SK-N-SH (cell line): ENCODE measurements at regions not wholly inside any gene's neighbourhood (a gene's known extent, or its start where the extent isn't known, plus 50 kb on each side); places are given as distances from the start of the nearest gene placed in this dataset.

Experiments used
- CTCF ChIA-PET: fragments of 300-600, 350-600 bp; formaldehyde crosslinking; extraction: SDS; loops from one replicate; lab custom pipeline; 2021; lab: Yijun Ruan, JAX
- POLR2A ChIA-PET: fragments of 350-600 bp; sonication (Branson Sonifier 250); formaldehyde crosslinking; extraction: SDS; loops from one replicate; lab custom pipeline; 2020; ENCODE audit warnings: antibody characterized with exemption, inconsistent platforms; lab: Yijun Ruan, JAX
- DNase-seq: peaks from one replicate; pipeline ENCODE4 v3.0.0; 2012
- H2AFZ ChIP-seq: fragments of 200-600 bp; sonication (generic); 2 replicates; pipeline ENCODE4 v1.8.1; 2016; ENCODE audit warnings: antibody characterized with exemption, mild to moderate bottlenecking, low read depth
- H3F3A ChIP-seq: fragments of 200-600 bp; sonication (generic); replicated peaks from 2 replicates; pipeline ENCODE3; 2016; ENCODE audit warnings: antibody characterized with exemption, mild to moderate bottlenecking; ENCODE audit not compliant: insufficient read depth
- H3K27ac ChIP-seq, 2 experiments: fragments of 200-500 bp in 1 of 2; fragments of 200-600 bp in 1 of 2; sonication (Bioruptor generic) in 1 of 2; sonication (generic), shearing (Covaris generic) in 1 of 2; 2 replicates each; pipeline versions ENCODE4 v1.5.1 to v1.6.1; 2014 to 2016; ENCODE audit warnings: low read depth in 2 of 2, inconsistent platforms in 1 of 2, low read length in 1 of 2, mild to moderate bottlenecking in 1 of 2, mixed read lengths in 1 of 2
- H3K27me3 ChIP-seq: fragments of 200-600 bp; sonication (generic), shearing (Covaris generic); 2 replicates; pipeline ENCODE4 v1.6.1; 2016; ENCODE audit warnings: mixed run types; ENCODE audit not compliant: insufficient read depth
- H3K36me3 ChIP-seq, 2 experiments: fragments of 200-500 bp in 1 of 2; fragments of 200-600 bp in 1 of 2; sonication (Bioruptor generic) in 1 of 2; sonication (generic) in 1 of 2; replicated peaks in 1 of 2; 2 replicates each; pipeline versions ENCODE3 to v1.5.1; 2014 to 2016; ENCODE audit warnings: low read length in 1 of 2, mild to moderate bottlenecking in 1 of 2; ENCODE audit not compliant: insufficient read depth in 2 of 2, control insufficient read depth in 1 of 2
- H3K4me1 ChIP-seq, 2 experiments: fragments of 200-500 bp in 1 of 2; fragments of 200-600 bp in 1 of 2; sonication (Bioruptor generic) in 1 of 2; sonication (generic), shearing (Covaris generic) in 1 of 2; 2 replicates each; pipeline versions ENCODE4 v1.5.1 to v1.6.1; 2014 to 2016; ENCODE audit warnings: low read depth in 1 of 2, low read length in 1 of 2, mixed run types in 1 of 2; ENCODE audit not compliant: insufficient read depth in 2 of 2, control insufficient read depth in 1 of 2
- H3K4me2 ChIP-seq: fragments of 200-600 bp; sonication (generic), shearing (Covaris generic); 2 replicates; pipeline ENCODE4 v1.6.1; 2017; ENCODE audit warnings: mixed run types
- H3K4me3 ChIP-seq, 2 experiments: fragments of 200-500 bp in 1 of 2; fragments of 200-600 bp in 1 of 2; sonication (Bioruptor generic) in 1 of 2; sonication (generic), shearing (Covaris generic) in 1 of 2; 2 replicates each; pipeline versions ENCODE4 v1.5.1 to v1.8.1; 2014 to 2016; ENCODE audit warnings: low read depth in 2 of 2, inconsistent platforms in 1 of 2, low read length in 1 of 2, mild to moderate bottlenecking in 1 of 2, mixed read lengths in 1 of 2, moderate library complexity in 1 of 2
- H3K79me2 ChIP-seq: fragments of 200-600 bp; sonication (generic); 2 replicates; pipeline ENCODE4 v1.8.1; 2017; ENCODE audit warnings: mild to moderate bottlenecking; ENCODE audit not compliant: insufficient read depth
- H3K9ac ChIP-seq: fragments of 200-600 bp; sonication (generic); 2 replicates; pipeline ENCODE4 v1.6.1; 2017; ENCODE audit warnings: mixed run types
- H3K9me2 ChIP-seq: fragments of 200-600 bp; sonication (generic); 2 replicates; pipeline ENCODE4 v1.6.1; 2017; ENCODE audit warnings: mixed run types
- H3K9me3 ChIP-seq: fragments of 200-600 bp; sonication (generic); 2 replicates; pipeline ENCODE4 v1.6.1; 2017; ENCODE audit warnings: mixed run types, mild to moderate bottlenecking, moderate library complexity
- H4K20me1 ChIP-seq: fragments of 200-600 bp; sonication (generic); 2 replicates; pipeline ENCODE4 v1.6.1; 2017; ENCODE audit warnings: mild to moderate bottlenecking, mixed run types; ENCODE audit not compliant: insufficient read depth
- CHD2 ChIP-seq: fragments of 150-350 bp; IDR thresholded peaks from 2 replicates; pipeline ENCODE4 v1.6.1; 2018; ENCODE audit warnings: low read length; ENCODE audit not compliant: partially characterized antibody
- CTCF ChIP-seq: fragments of 200-600 bp; sonication (generic); IDR thresholded peaks from 2 replicates; pipeline ENCODE4 v1.6.1; 2017; ENCODE audit warnings: antibody characterized with exemption, mild to moderate bottlenecking, moderate library complexity
- ELF1 ChIP-seq: IDR thresholded peaks from 2 replicates; pipeline ENCODE4 v1.4.0; 2012
- EP300 ChIP-seq, 2 experiments: IDR thresholded peaks; 2 replicates each; pipeline versions ENCODE4 v1.4.0 to v1.6.1; 2012; ENCODE audit warnings: borderline replicate concordance in 1 of 2, low read depth in 1 of 2, low read length in 1 of 2
- EZH2phosphoT487 ChIP-seq: fragments of 200-600 bp; sonication (generic); IDR thresholded peaks from 2 replicates; pipeline ENCODE4 v1.6.1; 2017; ENCODE audit warnings: low read depth, mixed run types, mild to moderate bottlenecking, antibody characterized with exemption, moderate library complexity, borderline replicate concordance
- FOSL2 ChIP-seq: IDR thresholded peaks from 2 replicates; pipeline ENCODE4 v1.4.0; 2012; ENCODE audit warnings: low read depth, mild to moderate bottlenecking, moderate library complexity, borderline replicate concordance
- FOXJ3 ChIP-seq: sonication (generic); formaldehyde crosslinking; IDR thresholded peaks from 2 replicates; pipeline ENCODE4 v1.5.1; 2020; ENCODE audit warnings: mild to moderate bottlenecking, missing genetic modification reagents
- GATA2 ChIP-seq: sonication (generic); formaldehyde crosslinking; IDR thresholded peaks from 2 replicates; pipeline ENCODE4 v1.5.0; 2020; ENCODE audit warnings: mild to moderate bottlenecking, missing genetic modification reagents
- NRF1 ChIP-seq: IDR thresholded peaks from 2 replicates; pipeline ENCODE4 v1.6.1; 2012; ENCODE audit warnings: low read depth, mild to moderate bottlenecking, low read length
- RCOR1 ChIP-seq: fragments of 150-350 bp; IDR thresholded peaks from 2 replicates; pipeline ENCODE4 v1.6.1; 2017; ENCODE audit warnings: antibody characterized with exemption, low read length
- REST ChIP-seq: IDR thresholded peaks from 2 replicates; pipeline ENCODE4 v1.6.1; 2012; ENCODE audit warnings: mild to moderate bottlenecking, low read depth, low read length, moderate library complexity
- RFX5 ChIP-seq: IDR thresholded peaks from 2 replicates; pipeline ENCODE4 v1.6.1; 2012; ENCODE audit warnings: mild to moderate bottlenecking, improper control_type of control experiment, low read length
- TCF12 ChIP-seq: IDR thresholded peaks from 2 replicates; pipeline ENCODE4 v1.4.0; 2012
- YY1 ChIP-seq: IDR thresholded peaks from 2 replicates; pipeline ENCODE4 v1.4.0; 2012; ENCODE audit warnings: low read depth, mild to moderate bottlenecking
- WGBS: methylation state at CpG from one replicate; pipeline ENCODE4 v1.1.6; 2017; ENCODE audit warnings: low lambda C conversion rate; 5-methylcytosine and 5-hydroxymethylcytosine counted together

GRCh38 chr2:158043181-158043948 is 58.3 kb upstream of the UPP2 start:
- TF ChIP-seq EP300 (IDR thresholded peaks at IDR 0.05; ENCODE audit: borderline replicate concordance in 1 of 2, low read depth in 1 of 2, low read length in 1 of 2): peak in 1 of 2 experiments; percentile 74; a peak in 1 of 4 replicates
- TF ChIP-seq ELF1: no peak
- no peak for TF ChIP-seq CHD2
- no peak for TF ChIP-seq NRF1
- peak; percentile 92 for TF ChIP-seq GATA2 (CRISPR knock-in tag)
- TF ChIP-seq RCOR1: peak; percentile 72; the same call in 1 of the 2 replicates
- no peak for TF ChIP-seq CTCF
- peak; percentile 17; the same call in 1 of the 2 replicates for TF ChIP-seq TCF12
- TF ChIP-seq FOXJ3 (CRISPR knock-in tag): 0 out of 2 replicates have a peak, but pooled peaks have one; percentile 30
- no peak for TF ChIP-seq EZH2phosphoT487
- no peak for TF ChIP-seq FOSL2
- TF ChIP-seq RFX5: no peak
- TF ChIP-seq YY1: no peak
- TF ChIP-seq REST: no peak
- POLR2A ChIA-PET: no interaction called here

More at GRCh38 chr2:158043181-158043948, 58.3 kb upstream of the UPP2 start:
- Histone ChIP-seq H3K79me2 (no peaks in the 10 kb centered on the region), H3K27me3 (no peaks in the 10 kb centered on the region), H3F3A (no peaks in the 10 kb centered on the region), H3K4me2 (no peak overlapping the region), H3K9ac (no peak overlapping the region), H2AFZ (no peak overlapping the region), H3K4me1 (peaks cover 11 to 31% of the 10 kb centered on the region in 2 experiments; a peak in 3 of 4 replicates), H3K9me2 (no peaks in the 10 kb centered on the region), H3K36me3 (no peaks in the 10 kb centered on the region), H3K9me3 (no peaks in the 10 kb centered on the region), H4K20me1 (no peaks in the 10 kb centered on the region), H3K27ac (no peak overlapping the region), H3K4me3 (no peak overlapping the region)
- DNase-seq: peak; percentile 43
- 43% methylated on average over 5 of the region's 5 CpGs for WGBS
- CTCF ChIA-PET: interaction anchor here (1.6 to 2.3 kb wide), 3 partner anchors 9 to 701 kb away, joined by 7 to 9 read pairs (median 8); no protein-coding TSS in a partner anchor
